Activated CD8-positive, alpha-beta T cell treated with anti-CD3 and anti-CD28 coated beads, Interleukin-2, amount 10 ng/mL, durations not matched to agents 7 days and 5 days (primary cell): ENCODE measurements at regions not wholly inside any gene's neighbourhood (a gene's known extent, or its start where the extent isn't known, plus 50 kb on each side); places are given as distances from the start of the nearest gene placed in this dataset.
A peak's percentile ranks its signal among the peaks of the same experiment; 100 is the strongest.

Experiments
- ATAC-seq: fragments of 150-1000 bp; cut with Tn5 transposase; one replicate; pipeline ENCODE4 v1.10.0; 2021; ENCODE audit warnings: moderate library complexity
- CTCF ChIA-PET: fragments of 350-600 bp; sonication (Branson Sonifier 250); formaldehyde crosslinking; loops from one replicate; lab custom pipeline; 2021; ENCODE audit warnings: antibody characterized with exemption; lab: Charles Lee
- POLR2A ChIA-PET: fragments of 350-600 bp; sonication (Branson Sonifier 250); formaldehyde crosslinking; loops from one replicate; lab custom pipeline; 2021; ENCODE audit warnings: antibody characterized with exemption; lab: Charles Lee
- DNase-seq: peaks from one replicate; pipeline ENCODE4 v3.0.0-alpha.2; 2020
- H3K27ac Mint-ChIP-seq: one replicate; pipeline ENCODE4 v1.8.0; 2021; ENCODE audit warnings: mild to moderate bottlenecking, mixed read lengths
- H3K27me3 Mint-ChIP-seq: one replicate; pipeline ENCODE4 v1.8.0; 2021; ENCODE audit warnings: low read depth, mixed read lengths
- H3K36me3 Mint-ChIP-seq: one replicate; pipeline ENCODE4 v1.8.0; 2021; ENCODE audit warnings: low read depth, mixed read lengths
- H3K4me1 Mint-ChIP-seq: one replicate; pipeline ENCODE4 v1.8.0; 2021; ENCODE audit warnings: low read depth, mixed read lengths
- H3K4me3 Mint-ChIP-seq: one replicate; pipeline ENCODE4 v1.8.0; 2021; ENCODE audit warnings: mild to moderate bottlenecking, mixed read lengths
- H3K9me3 Mint-ChIP-seq: one replicate; pipeline ENCODE4 v1.8.0; 2022; ENCODE audit warnings: mixed read lengths; ENCODE audit not compliant: insufficient read depth

DNA sequence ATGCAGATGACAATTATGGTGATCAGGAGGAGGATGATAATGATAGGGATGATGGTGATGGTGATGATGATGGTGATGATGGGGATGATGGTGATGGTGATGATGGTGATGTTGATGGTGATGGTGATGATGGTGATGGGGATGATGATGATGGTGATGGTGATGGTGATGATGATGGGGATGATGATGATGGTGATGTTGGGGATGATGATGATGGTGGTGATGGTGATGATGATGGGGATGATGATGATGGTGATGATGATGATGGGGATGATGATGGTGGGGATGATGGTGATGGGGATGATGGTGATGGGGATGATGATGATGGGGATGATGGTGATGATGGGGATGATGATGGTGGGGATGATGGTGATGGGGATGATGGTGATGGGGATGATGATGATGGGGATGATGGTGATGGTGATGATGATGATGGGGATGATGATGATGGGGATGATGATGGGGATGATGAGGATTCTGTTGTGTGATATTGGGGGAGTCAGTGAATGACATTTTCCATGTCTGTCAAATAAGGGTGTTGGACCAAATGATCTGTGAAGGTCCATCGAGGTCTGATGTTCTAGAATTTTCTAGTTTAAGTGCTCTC lies 65.6 kb upstream of the RPL11 start:
- no peaks in the 10 kb centered on the region for H3K9me3 Mint-ChIP-seq
- CTCF ChIA-PET = interaction anchor here (1.5 to 18.1 kb wide), 3 partner anchors 10 to 75 kb away, joined by 3 to 1062 read pairs (median 31); partner anchors contain the start of gene ID3
- H3K27ac Mint-ChIP-seq = no peak overlapping the region
- no peak for DNase-seq
- no peaks in the 10 kb centered on the region for H3K36me3 Mint-ChIP-seq
- POLR2A ChIA-PET = no interaction called here
- H3K27me3 Mint-ChIP-seq = no peaks in the 10 kb centered on the region
- no peak for ATAC-seq
- no peak overlapping the region for H3K4me3 Mint-ChIP-seq
- H3K4me1 Mint-ChIP-seq = peaks cover 49% of the 10 kb centered on the region

DNA sequence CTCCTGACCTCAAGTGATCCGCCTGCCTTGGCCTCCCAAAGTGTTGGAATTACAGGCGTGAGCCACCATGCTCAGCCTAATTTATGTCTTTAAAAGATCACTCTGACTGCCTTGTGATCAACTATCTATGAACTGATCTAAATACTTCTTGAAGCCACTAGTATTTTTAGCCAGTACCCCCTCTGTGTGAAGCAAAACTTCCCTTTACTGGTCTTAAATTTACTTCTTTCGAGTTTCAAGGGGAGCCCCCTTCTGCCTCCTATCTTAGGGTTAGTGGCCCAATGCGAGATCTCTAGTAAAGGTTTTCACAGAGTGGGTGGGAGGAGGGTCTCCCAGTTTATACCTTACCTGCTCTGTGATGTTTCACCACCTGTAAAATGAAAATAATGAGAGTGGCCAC lies 66.1 kb upstream of the RPL11 start:
- Mint-ChIP-seq H3K27ac (no peak overlapping the region), H3K27me3 (no peaks in the 10 kb centered on the region), H3K9me3 (no peaks in the 10 kb centered on the region), H3K36me3 (no peaks in the 10 kb centered on the region), H3K4me1 (peaks cover 55% of the 10 kb centered on the region), H3K4me3 (no peak overlapping the region)
- ChIA-PET CTCF (interaction anchor here (1.5 to 18.1 kb wide), 3 partner anchors 11 to 75 kb away, joined by 3 to 1062 read pairs (median 31); partner anchors contain the start of gene ID3), POLR2A (no interaction called here)
- DNase-seq (no peak), ATAC-seq (no peak)

DNA sequence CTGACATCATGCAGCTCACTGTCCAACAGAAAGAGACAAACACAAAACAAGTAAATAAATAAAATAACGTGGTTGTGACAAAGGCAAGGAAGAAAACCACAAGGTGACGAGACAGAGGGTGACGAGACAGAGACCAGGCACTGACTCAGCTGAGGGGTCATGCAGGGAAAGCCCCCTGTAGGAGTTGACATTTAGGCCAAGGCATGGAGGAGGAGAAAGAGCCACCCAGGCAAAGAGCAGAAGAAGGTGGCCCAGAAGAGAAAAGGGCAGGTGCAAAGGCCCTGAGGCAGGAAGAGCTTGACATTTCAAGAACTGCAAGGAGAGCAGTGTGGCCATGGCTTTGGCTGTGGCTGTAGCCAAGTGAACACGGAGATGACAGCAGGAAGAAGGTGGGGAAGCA lies 65.1 kb upstream of the ID3 start:
- DNase-seq = peak; percentile 33
- H3K4me3 Mint-ChIP-seq = no peak overlapping the region
- no peak for ATAC-seq
- H3K9me3 Mint-ChIP-seq = no peaks in the 10 kb centered on the region
- H3K27me3 Mint-ChIP-seq = no peaks in the 10 kb centered on the region
- peak overlapping the region; percentile 28 for H3K27ac Mint-ChIP-seq
- H3K36me3 Mint-ChIP-seq = no peaks in the 10 kb centered on the region
- peaks cover 59% of the 10 kb centered on the region for H3K4me1 Mint-ChIP-seq
- ChIA-PET CTCF (interaction anchor here (1.0 to 18.1 kb wide), 4 partner anchors 12 to 74 kb away, joined by 3 to 1062 read pairs (median 17); partner anchors contain the start of gene ID3), POLR2A (interaction anchor here (0.9 kb wide), 1 partner anchor 66 kb away, joined by 4 read pairs; no protein-coding TSS in a partner anchor)

GRCh38 chr1:23622284-23622683 lies 63.0 kb upstream of the ID3 start:
- DNase-seq = no peak
- ChIA-PET CTCF (interaction anchor here (2.0 to 5.5 kb wide), 4 partner anchors 13 to 82 kb away, joined by 7 to 121 read pairs (median 30); no protein-coding TSS in a partner anchor), POLR2A (interaction anchor here (0.6 to 1.0 kb wide), 2 partner anchors 69 to 136 kb away, joined by 3 read pairs; no protein-coding TSS in a partner anchor)
- Mint-ChIP-seq H3K4me3 (no peak overlapping the region), H3K27ac (no peak overlapping the region), H3K36me3 (no peaks in the 10 kb centered on the region), H3K27me3 (no peaks in the 10 kb centered on the region), H3K4me1 (peaks cover 65% of the 10 kb centered on the region), H3K9me3 (no peaks in the 10 kb centered on the region)
- ATAC-seq = no peak

DNA sequence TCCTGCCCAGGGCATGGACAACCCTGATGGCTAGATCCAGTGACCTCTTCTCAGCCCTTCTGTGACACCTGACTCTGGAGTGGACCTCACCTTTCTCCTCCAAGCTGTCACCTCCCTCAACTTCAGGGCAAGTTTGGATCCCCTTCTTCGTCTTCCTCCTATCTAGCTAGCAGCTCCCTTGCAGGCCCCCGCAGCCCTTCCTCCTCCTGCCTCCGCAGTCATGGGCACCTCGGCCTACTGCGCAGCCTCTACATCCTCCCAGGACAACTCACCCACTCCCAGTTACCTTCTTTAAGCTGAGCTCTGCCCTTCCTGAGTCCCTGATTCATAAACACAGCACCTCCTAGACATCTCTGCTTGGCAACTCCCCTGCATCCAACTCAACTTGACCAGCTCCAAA lies 61.3 kb upstream of the ID3 start:
- no peak for DNase-seq
- POLR2A ChIA-PET = interaction anchor here (0.6 to 3.3 kb wide), 6 partner anchors 11 to 66 kb away, joined by 3 to 32 read pairs (median 7); partner anchors contain the start of gene ID3
- Mint-ChIP-seq H3K4me3 (peak overlapping the region; percentile 75), H3K36me3 (no peaks in the 10 kb centered on the region), H3K27me3 (no peaks in the 10 kb centered on the region), H3K4me1 (peaks cover 65% of the 10 kb centered on the region), H3K9me3 (no peaks in the 10 kb centered on the region), H3K27ac (peak overlapping the region; percentile 66)
- ATAC-seq = no peak
- CTCF ChIA-PET = interaction anchor here (0.8 to 5.5 kb wide), 16 partner anchors 10 to 124 kb away, joined by 3 to 121 read pairs (median 4); partner anchors contain the start of gene ID3

DNA sequence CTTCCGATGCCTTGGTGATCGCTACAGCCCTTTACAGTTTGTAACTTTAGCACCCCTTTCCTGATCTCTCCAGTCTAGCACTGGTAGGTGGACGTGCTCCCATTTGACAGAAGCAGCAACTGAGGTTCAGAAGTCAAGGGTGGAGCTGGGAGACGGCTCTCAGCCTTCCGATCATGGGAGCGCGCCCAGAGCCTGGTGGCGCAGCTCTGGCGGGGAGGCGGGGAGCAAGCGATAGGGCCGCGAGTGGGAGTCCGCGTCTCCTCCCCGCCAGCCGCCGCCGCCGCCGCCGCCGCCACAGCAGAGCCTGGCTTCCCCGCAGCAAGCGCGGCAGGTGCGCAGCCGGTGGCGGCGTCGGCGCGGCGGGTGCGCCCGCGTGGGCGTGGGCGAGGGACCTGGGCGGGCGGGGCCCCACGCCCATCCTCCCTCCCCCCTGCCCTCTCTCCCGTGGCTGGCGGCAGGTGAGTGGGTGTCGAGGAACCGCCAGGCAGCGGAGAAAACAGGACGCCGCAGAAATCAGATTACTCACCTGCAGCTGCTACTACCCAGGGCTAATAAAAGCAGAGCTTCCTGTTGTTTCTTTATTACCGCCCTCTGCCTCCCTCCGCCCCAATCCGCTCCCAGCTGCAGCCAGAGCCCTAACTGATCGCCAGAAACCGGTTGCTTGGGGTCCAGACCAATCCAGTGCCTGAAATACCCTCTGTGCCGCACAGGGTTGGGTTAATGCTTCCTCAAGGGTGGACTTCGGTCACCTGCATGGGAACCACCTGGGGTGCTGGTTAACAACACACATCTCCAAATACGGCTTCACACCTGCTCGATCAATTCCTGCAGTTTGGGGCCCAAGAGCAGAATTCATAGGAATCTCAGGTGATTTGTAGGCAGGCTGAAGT lies 60.2 kb upstream of the ID3 start:
- no peaks in the 10 kb centered on the region for H3K9me3 Mint-ChIP-seq
- ChIA-PET CTCF (interaction anchor here (0.7 to 5.5 kb wide), 10 partner anchors 9 to 74 kb away, joined by 3 to 121 read pairs (median 6); no protein-coding TSS in a partner anchor), POLR2A (interaction anchor here (0.9 to 3.3 kb wide), 12 partner anchors 10 to 340 kb away, joined by 3 to 32 read pairs (median 4); partner anchors contain the start of genes E2F2 and ID3)
- peak overlapping the region; percentile 75 for H3K4me3 Mint-ChIP-seq
- no peaks in the 10 kb centered on the region for H3K27me3 Mint-ChIP-seq
- DNase-seq = peak; percentile 80
- peaks cover 72% of the 10 kb centered on the region for H3K4me1 Mint-ChIP-seq
- peak overlapping the region; percentile 81 for H3K27ac Mint-ChIP-seq
- peak; percentile 77 for ATAC-seq
- H3K36me3 Mint-ChIP-seq = no peaks in the 10 kb centered on the region

DNA sequence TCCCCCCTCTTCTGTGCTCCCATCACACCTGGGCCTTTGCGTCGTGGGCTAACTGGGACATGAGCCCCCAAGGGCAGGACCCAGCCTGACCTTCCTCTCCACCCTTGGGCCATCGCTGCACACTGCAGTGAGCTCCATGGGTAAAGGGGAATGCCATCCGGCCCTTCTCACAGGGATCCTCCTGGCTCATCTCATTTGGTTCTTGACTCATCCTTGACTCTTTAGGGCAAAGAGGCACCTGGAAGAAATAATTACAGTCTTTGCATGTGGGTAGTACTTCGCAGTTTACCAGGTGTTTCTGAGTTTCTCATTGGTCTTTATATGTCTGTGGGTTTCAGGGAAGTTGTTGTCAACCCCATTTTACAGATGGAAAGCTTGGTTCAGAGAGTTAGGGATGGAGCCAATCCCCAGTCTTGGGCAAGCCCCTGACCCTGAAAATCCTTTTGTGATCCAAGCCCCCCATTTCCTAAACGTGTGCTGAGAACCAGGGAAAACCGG lies 59.3 kb upstream of the ID3 start:
- H3K4me3 Mint-ChIP-seq = peak overlapping the region; percentile 50
- POLR2A ChIA-PET = interaction anchor here (0.7 to 3.3 kb wide), 11 partner anchors 19 to 340 kb away, joined by 3 to 32 read pairs (median 4); partner anchors contain the start of genes E2F2 and ID3
- ATAC-seq (no peak), DNase-seq (no peak)
- H3K4me1 Mint-ChIP-seq = peaks cover 72% of the 10 kb centered on the region
- no peaks in the 10 kb centered on the region for H3K9me3 Mint-ChIP-seq
- no peaks in the 10 kb centered on the region for H3K27me3 Mint-ChIP-seq
- H3K27ac Mint-ChIP-seq = peak overlapping the region; percentile 12
- no peaks in the 10 kb centered on the region for H3K36me3 Mint-ChIP-seq
- CTCF ChIA-PET = interaction anchor here (1.0 to 5.5 kb wide), 9 partner anchors 16 to 122 kb away, joined by 3 to 121 read pairs (median 8); no protein-coding TSS in a partner anchor

GRCh38 chr1:23617084-23617521 lies 57.8 kb upstream of the ID3 start:
- ChIA-PET CTCF (interaction anchor here (1.0 to 2.6 kb wide), 4 partner anchors 18 to 72 kb away, joined by 4 to 8 read pairs (median 4); no protein-coding TSS in a partner anchor), POLR2A (interaction anchor here (0.7 to 1.4 kb wide), 4 partner anchors 14 to 72 kb away, joined by 3 to 4 read pairs (median 4); no protein-coding TSS in a partner anchor)
- Mint-ChIP-seq H3K4me3 (no peak overlapping the region), H3K27me3 (no peaks in the 10 kb centered on the region), H3K27ac (peak overlapping the region; percentile 74), H3K4me1 (peaks cover 83% of the 10 kb centered on the region), H3K36me3 (no peaks in the 10 kb centered on the region), H3K9me3 (no peaks in the 10 kb centered on the region)
- DNase-seq = no peak
- ATAC-seq = no peak

GRCh38 chr1:23616292-23616824 lies 57.1 kb upstream of the ID3 start:
- Mint-ChIP-seq H3K36me3 (no peaks in the 10 kb centered on the region), H3K4me3 (no peak overlapping the region), H3K27ac (no peak overlapping the region), H3K27me3 (no peaks in the 10 kb centered on the region), H3K9me3 (no peaks in the 10 kb centered on the region), H3K4me1 (peaks cover 87% of the 10 kb centered on the region)
- CTCF ChIA-PET = interaction anchor here (1.0 to 1.1 kb wide), 2 partner anchors 19 to 21 kb away, joined by 4 read pairs; no protein-coding TSS in a partner anchor
- ATAC-seq (no peak), DNase-seq (no peak)
- POLR2A ChIA-PET = interaction anchor here (1.4 kb wide), 1 partner anchor 18 kb away, joined by 4 read pairs; no protein-coding TSS in a partner anchor

DNA sequence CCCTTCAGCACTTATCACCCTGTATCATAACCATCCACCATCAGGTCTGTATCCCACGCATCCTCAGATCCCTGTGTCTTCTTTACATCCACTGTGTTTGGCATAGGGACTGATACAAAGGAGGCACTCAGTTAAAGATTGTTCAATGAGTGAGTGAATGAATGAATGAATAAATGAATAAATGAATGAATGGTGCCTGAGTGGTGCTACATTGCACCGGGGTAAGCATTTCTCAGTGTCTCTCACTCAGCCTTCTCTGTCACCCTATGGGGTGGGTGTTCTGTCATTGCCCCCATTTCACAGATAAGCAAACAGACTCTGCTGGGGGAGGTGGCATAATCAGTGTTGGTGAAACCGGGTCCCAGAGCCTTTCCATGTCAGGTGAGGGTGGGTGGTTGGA lies 56.6 kb upstream of the ID3 start:
- H3K9me3 Mint-ChIP-seq = no peaks in the 10 kb centered on the region
- no peak overlapping the region for H3K27ac Mint-ChIP-seq
- H3K36me3 Mint-ChIP-seq = no peaks in the 10 kb centered on the region
- H3K27me3 Mint-ChIP-seq = no peaks in the 10 kb centered on the region
- DNase-seq (no peak), ATAC-seq (no peak)
- H3K4me3 Mint-ChIP-seq = no peak overlapping the region
- peaks cover 84% of the 10 kb centered on the region for H3K4me1 Mint-ChIP-seq
- ChIA-PET CTCF (no interaction called here), POLR2A (no interaction called here)

- POLR2A ChIA-PET = no interaction called here
- H3K27ac Mint-ChIP-seq = no peak overlapping the region
These were observed 56.1 kb upstream of the ID3 start for GRCh38 chr1:23615423-23615822.

More at GRCh38 chr1:23615423-23615822, 56.1 kb upstream of the ID3 start:
- CTCF ChIA-PET = no interaction called here
- H3K27me3 Mint-ChIP-seq = no peaks in the 10 kb centered on the region
- DNase-seq (no peak), ATAC-seq (no peak)
- peaks cover 84% of the 10 kb centered on the region for H3K4me1 Mint-ChIP-seq
- no peak overlapping the region for H3K4me3 Mint-ChIP-seq
- H3K36me3 Mint-ChIP-seq = no peaks in the 10 kb centered on the region
- no peaks in the 10 kb centered on the region for H3K9me3 Mint-ChIP-seq
